Panc1 (cell line): ENCODE measurements at regions not wholly inside any gene's neighbourhood (a gene's known extent, or its start where the extent isn't known, plus 50 kb on each side); places are given as distances from the start of the nearest gene placed in this dataset.

Experiments
- ATAC-seq: fragments of 200-7000 bp; cut with Tn5 transposase; 2 replicates; pipeline ENCODE4 v1.9.1; 2020; ENCODE audit warnings: mild to moderate bottlenecking, moderate library complexity
- BruUV-seq: library from RNA; stranded (reverse); fragments of 400-500 nt; replicated peaks from 2 replicates; lab custom pipeline; 2021; lab: Mats Ljungman, UMichigan
- CTCF ChIA-PET: fragments of 300-600 bp; sonication (Branson Sonifier 250); formaldehyde crosslinking; loops from one replicate; lab custom pipeline; 2022; ENCODE audit warnings: antibody characterized with exemption; lab: Charles Lee
- POLR2A ChIA-PET: fragments of 300-600 bp; sonication (Branson Sonifier 250); formaldehyde crosslinking; loops from one replicate; lab custom pipeline; 2022; ENCODE audit warnings: antibody characterized with exemption; lab: Charles Lee
- DNase-seq: peaks from one replicate; pipeline ENCODE4 v3.0.0-alpha.2; 2010; ENCODE audit warnings: low read depth, low spot score
- H3K27ac ChIP-seq: 2 replicates; pipeline ENCODE4 v1.5.1; 2011; ENCODE audit warnings: mild to moderate bottlenecking, low read length, inconsistent platforms
- H3K27me3 ChIP-seq: fragments of 200-500 bp; sonication (Bioruptor generic); 2 replicates; pipeline ENCODE4 v1.6.0; 2014; ENCODE audit warnings: low read length, inconsistent platforms; ENCODE audit not compliant: control insufficient read depth, insufficient read depth
- H3K36me3 ChIP-seq: fragments of 200-500 bp; sonication (Bioruptor generic); 2 replicates; pipeline ENCODE4 v1.5.1; 2014; ENCODE audit warnings: inconsistent platforms, mild to moderate bottlenecking, low read length, moderate library complexity; ENCODE audit not compliant: control insufficient read depth, insufficient read depth
- H3K4me1 ChIP-seq: 2 replicates; pipeline ENCODE4 v1.5.1; 2011; ENCODE audit warnings: inconsistent platforms, mild to moderate bottlenecking, low read length, moderate library complexity; ENCODE audit not compliant: control insufficient read depth, insufficient read depth
- H3K4me3 ChIP-seq, 2 experiments: 2 replicates each; pipeline ENCODE4 v1.5.1; 2011 to 2012; ENCODE audit warnings: low read depth in 2 of 2, low read length in 2 of 2, mild to moderate bottlenecking in 2 of 2, inconsistent platforms in 1 of 2, moderate library complexity in 1 of 2
- H3K9me3 ChIP-seq: fragments of 200-500 bp; sonication (Bioruptor generic); 2 replicates; pipeline ENCODE4 v1.5.1; 2014; ENCODE audit warnings: low read depth, mild to moderate bottlenecking, inconsistent platforms, low read length, moderate library complexity; ENCODE audit not compliant: control insufficient read depth, insufficient read depth
- CTCF ChIP-seq: fragments of 450-650 bp; IDR thresholded peaks from 2 replicates; pipeline ENCODE4 v1.5.1; 2017; ENCODE audit warnings: mild to moderate bottlenecking
- POLR2AphosphoS5 ChIP-seq: IDR thresholded peaks from 2 replicates; pipeline ENCODE4 v1.6.1; 2012; ENCODE audit warnings: mild to moderate bottlenecking, low read depth, low read length, moderate library complexity
- REST ChIP-seq, 2 experiments: IDR thresholded peaks; 2 replicates each; pipeline ENCODE4 v1.6.1; 2011 to 2012; ENCODE audit warnings: low read depth in 2 of 2, control low read depth in 1 of 2, low read length in 1 of 2, mild to moderate bottlenecking in 1 of 2, moderate library complexity in 1 of 2; ENCODE audit not compliant: insufficient read depth in 1 of 2
- SIN3A ChIP-seq: IDR thresholded peaks from 2 replicates; pipeline ENCODE4 v1.6.1; 2012; ENCODE audit warnings: low read depth, mild to moderate bottlenecking, low read length, moderate library complexity, borderline replicate concordance; ENCODE audit not compliant: insufficient read depth
- TCF7L2 ChIP-seq: IDR thresholded peaks from 2 replicates; pipeline ENCODE4 v1.6.1; 2011; ENCODE audit warnings: mild to moderate bottlenecking, low read depth, low read length, inconsistent platforms
- in situ Hi-C: cut with HindIII; loops from 2 replicates; pipeline ENCODE4 v1.10.0; 2016; ENCODE audit warnings: low sequenced_read_pairs, low pct_unique_long_range_greater_than_20kb
- intact Hi-C: fragments of 100-400 bp; cut with micrococcal nuclease; formaldehyde crosslinking; loops from one replicate; pipeline ENCODE4 v1.10.0; 2022; ENCODE audit not compliant: unreplicated experiment

GRCh38 chr2:126219081-126219480 is 436.9 kb upstream of the GYPC start:
- Histone ChIP-seq H3K36me3 (no peaks in the 10 kb centered on the region), H3K4me1 (no peaks in the 10 kb centered on the region), H3K9me3 (no peaks in the 10 kb centered on the region), H3K27ac (no peak overlapping the region), H3K4me3 (no peak overlapping the region), H3K27me3 (no peaks in the 10 kb centered on the region)
- TF ChIP-seq POLR2AphosphoS5 (no peak), CTCF (no peak), REST (IDR thresholded peaks at IDR 0.05; ENCODE audit: insufficient read depth in 1 of 2, low read depth in 2 of 2, low read length in 1 of 2) (no peak), TCF7L2 (no peak), SIN3A (no peak)
- in situ Hi-C loops: no loop called here
- no peak for DNase-seq
- no peak for ATAC-seq
- intact Hi-C loops: no loop called here
- POLR2A ChIA-PET: no interaction called here
- CTCF ChIA-PET: no interaction called here
- BruUV-seq: no TSS peak

- no peak for DNase-seq
- Histone ChIP-seq H3K36me3 (no peaks in the 10 kb centered on the region), H3K4me1 (no peaks in the 10 kb centered on the region), H3K27me3 (no peaks in the 10 kb centered on the region), H3K4me3 (no peak overlapping the region), H3K9me3 (no peaks in the 10 kb centered on the region), H3K27ac (no peak overlapping the region)
- TF ChIP-seq SIN3A (no peak), POLR2AphosphoS5 (no peak), TCF7L2 (no peak), CTCF (no peak), REST (IDR thresholded peaks at IDR 0.05; ENCODE audit: insufficient read depth in 1 of 2, low read depth in 2 of 2, low read length in 1 of 2) (no peak)
- ChIA-PET CTCF (no interaction called here), POLR2A (no interaction called here)
- in situ Hi-C loops (no loop called here), intact Hi-C loops (no loop called here)
- ATAC-seq: no peak
- BruUV-seq: no TSS peak
Measured at GRCh38 chr2:126220331-126220730, 435.6 kb upstream of the GYPC start.
